ENCODE measurements at regions not wholly inside any gene's neighbourhood (a gene's known extent, or its start where the extent isn't known, plus 50 kb on each side); places are given as distances from the start of the nearest gene placed in this dataset.

DNA sequence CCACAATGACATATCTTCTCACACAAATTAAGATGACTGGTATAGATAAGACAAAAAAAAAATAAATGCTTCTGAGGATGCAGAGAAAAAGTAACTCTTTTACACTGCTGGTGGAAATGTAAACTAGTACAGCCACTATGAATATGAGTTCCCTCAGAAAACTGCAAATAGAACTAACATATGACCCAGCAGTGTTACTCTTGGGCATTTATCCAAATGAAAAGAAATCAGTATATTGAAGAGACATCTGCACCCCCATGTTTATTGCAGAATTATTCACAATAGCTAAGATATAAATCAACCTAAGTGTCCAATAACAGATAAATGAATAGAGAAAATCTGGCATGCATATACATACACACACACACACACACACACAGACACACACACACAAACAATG, 83.0 kb upstream of the FAM174A start:
- TF ChIP-seq, protein P1, sequence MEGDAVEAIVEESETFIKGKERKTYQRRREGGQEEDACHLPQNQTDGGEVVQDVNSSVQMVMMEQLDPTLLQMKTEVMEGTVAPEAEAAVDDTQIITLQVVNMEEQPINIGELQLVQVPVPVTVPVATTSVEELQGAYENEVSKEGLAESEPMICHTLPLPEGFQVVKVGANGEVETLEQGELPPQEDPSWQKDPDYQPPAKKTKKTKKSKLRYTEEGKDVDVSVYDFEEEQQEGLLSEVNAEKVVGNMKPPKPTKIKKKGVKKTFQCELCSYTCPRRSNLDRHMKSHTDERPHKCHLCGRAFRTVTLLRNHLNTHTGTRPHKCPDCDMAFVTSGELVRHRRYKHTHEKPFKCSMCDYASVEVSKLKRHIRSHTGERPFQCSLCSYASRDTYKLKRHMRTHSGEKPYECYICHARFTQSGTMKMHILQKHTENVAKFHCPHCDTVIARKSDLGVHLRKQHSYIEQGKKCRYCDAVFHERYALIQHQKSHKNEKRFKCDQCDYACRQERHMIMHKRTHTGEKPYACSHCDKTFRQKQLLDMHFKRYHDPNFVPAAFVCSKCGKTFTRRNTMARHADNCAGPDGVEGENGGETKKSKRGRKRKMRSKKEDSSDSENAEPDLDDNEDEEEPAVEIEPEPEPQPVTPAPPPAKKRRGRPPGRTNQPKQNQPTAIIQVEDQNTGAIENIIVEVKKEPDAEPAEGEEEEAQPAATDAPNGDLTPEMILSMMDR (IDR thresholded peaks at IDR 0.05) = no peak
- no peak for TF ChIP-seq POLR2AphosphoS5 (IDR thresholded peaks at IDR 0.05)
- no peak for TF ChIP-seq POLR2A (IDR thresholded peaks at IDR 0.05)
- TF ChIP-seq EP300 (IDR thresholded peaks at IDR 0.05) = no peak
